ENCODE measurements at regions not wholly inside any gene's neighbourhood (a gene's known extent, or its start where the extent isn't known, plus 50 kb on each side); places are given as distances from the start of the nearest gene placed in this dataset.

- TF ChIP-seq CTCF (IDR thresholded peaks at IDR 0.05) (no peak), EZH2phosphoT487 (IDR thresholded peaks at IDR 0.05) (no peak)
Observed at GRCh38 chr12:116642106-116642505, 82.9 kb downstream of the MAP1LC3B2 start.

Data from neural progenitor cell (in vitro differentiated cells).